ACC112 (cell line): ENCODE measurements at regions not wholly inside any gene's neighbourhood (a gene's known extent, or its start where the extent isn't known, plus 50 kb on each side); places are given as distances from the start of the nearest gene placed in this dataset.

Experiments used
- H2AFZ ChIP-seq: fragments of 200-600 bp; sonication (generic); one replicate; pipeline ENCODE4 v1.6.0; 2017; ENCODE audit warnings: antibody characterized with exemption, low read length; ENCODE audit not compliant: unreplicated experiment
- H3K27ac ChIP-seq: fragments of 200-600 bp; sonication (generic); 2 replicates; pipeline ENCODE4 v1.5.1; 2014; ENCODE audit warnings: low read depth, mild to moderate bottlenecking, antibody characterized with exemption, low read length, moderate library complexity
- H3K27me3 ChIP-seq: fragments of 200-600 bp; sonication (generic); 2 replicates; pipeline ENCODE4 v1.6.1; 2014; ENCODE audit warnings: mild to moderate bottlenecking, antibody characterized with exemption, low read length, moderate library complexity, mixed read lengths; ENCODE audit not compliant: insufficient read depth
- H3K36me3 ChIP-seq: fragments of 200-600 bp; sonication (generic); 2 replicates; pipeline ENCODE4 v1.6.1; 2016; ENCODE audit warnings: mild to moderate bottlenecking, antibody characterized with exemption, low read length, moderate library complexity, mixed read lengths; ENCODE audit not compliant: insufficient read depth
- H3K4me1 ChIP-seq: fragments of 200-600 bp; sonication (generic); one replicate; pipeline ENCODE4 v1.6.1; 2016; ENCODE audit warnings: low read length, mixed read lengths; ENCODE audit not compliant: insufficient read depth, unreplicated experiment, control insufficient read depth
- H3K4me3 ChIP-seq: fragments of 200-600 bp; sonication (generic); 2 replicates; pipeline ENCODE4 v1.5.1; 2014; ENCODE audit warnings: mild to moderate bottlenecking, low read depth, low read length
- H3K79me2 ChIP-seq: fragments of 200-600 bp; sonication (generic); one replicate; pipeline ENCODE4 v1.6.0; 2016; ENCODE audit warnings: low read length; ENCODE audit not compliant: control insufficient read depth, unreplicated experiment, insufficient read depth

DNA sequence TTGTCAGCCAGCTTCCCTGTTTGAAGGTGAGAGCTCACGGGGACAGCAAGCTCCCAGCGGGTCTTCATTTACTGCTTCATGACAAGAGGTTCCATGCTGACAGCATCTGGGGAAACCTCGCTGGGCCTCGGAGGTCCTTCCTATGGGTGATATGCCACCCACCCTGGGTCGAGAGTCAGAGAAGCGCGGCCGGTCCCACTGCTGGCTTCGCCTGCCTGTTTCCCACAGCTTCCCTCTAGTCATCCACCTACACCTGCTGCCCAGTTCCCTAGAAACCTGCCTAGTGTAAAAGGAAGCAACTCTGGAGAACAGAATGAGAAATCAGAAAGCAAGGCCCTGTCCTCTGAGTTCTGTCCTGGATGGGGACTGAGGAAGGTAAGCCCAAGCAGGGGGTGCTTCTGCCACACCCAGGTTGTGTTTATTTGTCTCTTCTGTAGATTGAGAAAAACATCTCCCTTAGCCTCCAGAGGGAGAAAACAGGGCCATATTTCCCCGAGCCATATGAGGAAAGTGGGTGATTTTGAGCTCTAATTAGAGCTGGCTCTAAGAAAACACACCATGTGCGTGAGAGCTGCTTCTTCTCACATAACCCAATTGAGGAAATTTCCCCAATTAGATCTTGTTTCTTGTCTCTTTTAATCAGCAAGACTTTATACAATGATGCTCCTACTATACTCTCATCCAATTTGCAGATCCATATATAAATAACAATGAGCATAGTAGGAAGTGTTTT, 504.3 kb downstream of the IRS2 start:
- Histone ChIP-seq H2AFZ (no peak overlapping the region), H3K4me1 (no peaks in the 10 kb centered on the region), H3K36me3 (no peaks in the 10 kb centered on the region), H3K27ac (no peak overlapping the region), H3K79me2 (no peaks in the 10 kb centered on the region), H3K4me3 (no peak overlapping the region), H3K27me3 (no peaks in the 10 kb centered on the region)

DNA sequence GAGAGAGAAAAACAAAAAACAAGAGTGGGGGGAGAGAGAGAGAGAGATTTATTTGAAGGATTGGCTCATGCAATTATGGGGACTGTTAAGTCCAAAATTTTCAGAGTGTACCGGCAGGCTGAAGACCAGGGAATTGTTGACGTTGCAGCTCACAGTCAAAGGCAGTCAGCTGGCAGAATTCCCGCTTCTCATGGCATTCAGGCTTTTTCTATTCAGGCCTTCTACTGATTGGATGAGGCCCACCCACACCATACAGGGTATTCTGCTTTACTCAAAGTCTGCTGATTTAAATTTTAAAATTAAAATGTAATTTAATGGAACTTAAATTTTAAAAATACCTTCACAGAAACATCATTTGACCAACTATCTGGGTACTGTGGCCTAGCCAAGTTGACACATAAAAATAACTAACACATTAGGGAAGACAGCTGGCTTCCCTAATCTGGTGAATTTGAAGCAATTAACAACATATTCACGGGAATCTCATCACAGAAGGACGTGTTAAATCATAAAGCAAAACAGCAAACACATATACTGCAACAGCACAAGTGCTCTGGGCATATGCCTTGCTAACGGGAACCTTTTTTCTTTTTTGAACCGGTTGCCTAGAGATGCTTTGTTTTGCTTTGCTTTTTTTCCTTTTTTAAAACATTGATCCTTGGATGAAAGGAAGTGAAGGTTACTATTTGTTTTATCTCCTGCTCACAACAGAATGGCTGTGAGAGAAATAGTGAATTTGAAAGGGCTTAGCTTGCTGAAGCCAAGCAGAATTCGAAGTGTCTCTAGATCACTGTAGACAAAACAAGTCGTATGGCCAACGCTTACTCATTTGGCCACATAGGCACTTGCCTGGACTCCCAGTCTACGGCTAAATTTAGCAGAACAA, 505.1 kb downstream of the IRS2 start:
- Histone ChIP-seq H3K79me2 (no peaks in the 10 kb centered on the region), H3K27ac (no peak overlapping the region), H3K36me3 (no peaks in the 10 kb centered on the region), H3K4me3 (no peak overlapping the region), H2AFZ (no peak overlapping the region), H3K4me1 (no peaks in the 10 kb centered on the region), H3K27me3 (no peaks in the 10 kb centered on the region)

DNA sequence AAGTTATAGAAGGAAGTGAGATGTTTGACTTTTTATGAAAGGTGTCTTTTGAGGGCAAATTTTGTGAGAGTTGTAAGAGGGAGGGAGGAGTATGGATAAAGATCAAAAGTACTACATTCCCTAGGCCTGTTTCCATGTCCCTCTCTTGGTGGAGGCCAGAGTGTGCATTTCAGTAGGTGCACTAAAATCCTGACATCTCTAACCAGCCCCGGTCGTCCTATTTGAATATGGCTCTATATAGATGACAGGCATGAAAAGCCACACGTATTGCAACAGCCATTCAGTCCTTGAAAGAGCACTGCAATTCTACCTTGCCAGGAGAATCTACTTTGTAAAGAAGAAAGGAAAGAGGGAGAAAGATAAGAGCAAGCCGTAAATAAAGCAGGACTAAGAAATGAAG, 510.1 kb downstream of the IRS2 start:
- no peak overlapping the region for H3K4me3 ChIP-seq
- H3K27ac ChIP-seq = peak overlapping the region; percentile 99; the same call in 1 of the 2 replicates
- no peaks in the 10 kb centered on the region for H3K36me3 ChIP-seq
- no peaks in the 10 kb centered on the region for H3K79me2 ChIP-seq
- peaks cover 37% of the 10 kb centered on the region for H3K4me1 ChIP-seq
- no peak overlapping the region for H2AFZ ChIP-seq
- no peaks in the 10 kb centered on the region for H3K27me3 ChIP-seq

DNA sequence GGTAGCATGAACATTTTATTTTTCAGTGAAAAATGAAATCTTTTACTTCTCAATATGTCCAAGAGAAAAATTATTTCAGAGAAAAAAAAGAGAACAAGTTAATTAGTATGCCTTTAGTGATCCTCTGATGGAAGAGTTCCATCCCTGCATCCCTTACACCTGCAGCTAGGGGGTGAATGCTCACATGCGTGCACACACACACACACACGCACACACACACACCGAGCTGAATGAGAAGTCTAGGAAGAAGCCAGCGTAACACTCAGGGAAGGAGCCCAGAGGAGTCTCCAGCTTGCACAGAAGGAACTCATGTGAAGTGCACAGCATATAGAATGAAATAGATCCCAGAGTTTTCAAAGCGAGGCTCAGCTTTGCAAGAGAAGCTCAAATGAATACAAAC, 510.5 kb downstream of the IRS2 start:
- peaks cover 37% of the 10 kb centered on the region for H3K4me1 ChIP-seq
- H3K27me3 ChIP-seq = no peaks in the 10 kb centered on the region
- H3K27ac ChIP-seq = peak overlapping the region; percentile 99; the same call in 1 of the 2 replicates

DNA sequence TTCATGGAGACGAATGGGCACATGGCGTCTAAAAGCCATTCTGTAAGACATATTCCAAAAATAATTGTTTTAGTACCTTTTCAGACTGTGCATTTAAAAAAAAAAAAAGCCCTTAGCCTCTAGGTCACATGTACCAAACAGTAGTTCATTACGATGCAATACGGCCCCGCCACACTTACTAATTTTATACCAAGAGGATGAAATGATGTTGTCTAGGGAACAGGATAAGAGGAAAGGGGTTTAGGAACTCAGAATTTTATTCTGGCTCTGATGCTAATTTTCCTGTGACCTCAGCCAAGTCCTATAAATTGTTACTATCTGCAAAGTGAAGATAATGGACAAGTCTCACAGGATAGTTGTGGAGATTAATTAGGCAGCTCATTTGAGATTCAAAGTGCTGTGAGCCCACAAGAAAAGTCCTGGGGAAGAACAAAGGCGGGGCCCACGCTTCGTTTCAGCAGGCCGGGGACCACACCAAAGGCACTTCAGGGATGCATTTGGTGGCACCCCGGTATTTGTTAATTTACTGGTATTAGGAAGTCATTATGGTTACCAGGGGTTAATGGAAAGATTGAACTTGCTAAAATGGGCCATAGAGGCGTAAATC, 511.1 kb downstream of the IRS2 start:
- Histone ChIP-seq H3K4me1 (peaks cover 37% of the 10 kb centered on the region), H2AFZ (no peak overlapping the region), H3K79me2 (no peaks in the 10 kb centered on the region), H3K27me3 (no peaks in the 10 kb centered on the region), H3K36me3 (no peaks in the 10 kb centered on the region), H3K27ac (peak overlapping the region; percentile 99), H3K4me3 (no peak overlapping the region)

More for the DNA sequence above, 510.5 kb downstream of the IRS2 start:
- H2AFZ ChIP-seq = no peak overlapping the region
- H3K79me2 ChIP-seq = no peaks in the 10 kb centered on the region
- H3K4me3 ChIP-seq = no peak overlapping the region
- H3K36me3 ChIP-seq = no peaks in the 10 kb centered on the region

DNA sequence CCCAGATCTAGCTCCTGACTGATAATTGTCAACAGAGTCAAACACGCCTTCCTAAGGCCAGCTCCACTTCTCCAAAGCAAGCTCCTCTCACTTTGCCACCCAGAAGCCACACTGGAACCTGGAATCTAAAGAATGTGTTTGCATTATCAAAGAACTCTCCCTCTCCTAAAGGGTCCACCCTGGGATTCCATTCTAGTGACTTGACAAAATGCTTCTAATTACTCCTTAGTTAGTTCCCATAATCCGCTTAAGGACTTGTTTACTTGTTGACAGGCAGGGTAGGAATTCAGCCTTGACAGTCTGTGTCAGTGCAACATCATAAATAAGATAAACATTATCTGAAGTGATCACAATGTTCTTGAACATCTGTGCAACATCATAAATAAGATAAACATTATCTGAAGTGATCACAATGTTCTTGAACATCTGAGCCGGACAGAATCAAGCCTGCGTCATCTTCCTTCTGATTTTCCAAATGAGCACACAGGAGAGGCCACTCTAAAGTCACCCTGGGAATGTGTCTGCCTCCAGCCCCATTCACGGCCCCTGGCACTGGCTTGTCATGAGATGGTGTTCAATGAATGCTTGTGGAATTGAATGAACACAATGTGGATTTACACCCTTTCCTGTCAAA, 512.1 kb downstream of the IRS2 start:
- Histone ChIP-seq H3K4me1 (peaks cover 37% of the 10 kb centered on the region), H3K4me3 (no peak overlapping the region), H3K36me3 (no peaks in the 10 kb centered on the region), H3K27ac (peak overlapping the region; percentile 99), H2AFZ (peak overlapping the region; percentile 40), H3K27me3 (no peaks in the 10 kb centered on the region), H3K79me2 (no peaks in the 10 kb centered on the region)

DNA sequence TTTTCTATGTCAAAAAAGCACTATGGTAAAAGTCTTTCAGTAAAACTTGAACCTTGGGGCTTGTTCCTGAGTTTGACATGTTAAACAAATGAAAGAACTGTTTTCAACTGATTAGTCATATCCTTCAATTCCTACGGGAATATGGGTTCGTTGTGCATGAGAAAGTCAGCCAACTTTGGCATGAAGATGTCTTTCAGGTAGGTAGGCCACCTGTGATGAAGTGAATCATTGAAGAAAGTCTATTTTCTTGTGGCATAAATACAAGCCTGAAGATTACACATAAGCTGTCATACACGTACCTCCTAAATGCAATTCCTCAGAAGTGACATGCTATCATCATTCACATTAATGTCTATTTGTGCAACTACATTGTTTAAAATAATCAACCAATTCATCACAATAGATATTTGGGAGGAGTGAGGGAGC, 513.0 kb downstream of the IRS2 start:
- Histone ChIP-seq H3K36me3 (no peaks in the 10 kb centered on the region), H3K4me1 (peaks cover 37% of the 10 kb centered on the region), H2AFZ (peak overlapping the region; percentile 8), H3K27ac (peak overlapping the region; percentile 99), H3K27me3 (no peaks in the 10 kb centered on the region), H3K4me3 (peak overlapping the region; percentile 33), H3K79me2 (no peaks in the 10 kb centered on the region)

DNA sequence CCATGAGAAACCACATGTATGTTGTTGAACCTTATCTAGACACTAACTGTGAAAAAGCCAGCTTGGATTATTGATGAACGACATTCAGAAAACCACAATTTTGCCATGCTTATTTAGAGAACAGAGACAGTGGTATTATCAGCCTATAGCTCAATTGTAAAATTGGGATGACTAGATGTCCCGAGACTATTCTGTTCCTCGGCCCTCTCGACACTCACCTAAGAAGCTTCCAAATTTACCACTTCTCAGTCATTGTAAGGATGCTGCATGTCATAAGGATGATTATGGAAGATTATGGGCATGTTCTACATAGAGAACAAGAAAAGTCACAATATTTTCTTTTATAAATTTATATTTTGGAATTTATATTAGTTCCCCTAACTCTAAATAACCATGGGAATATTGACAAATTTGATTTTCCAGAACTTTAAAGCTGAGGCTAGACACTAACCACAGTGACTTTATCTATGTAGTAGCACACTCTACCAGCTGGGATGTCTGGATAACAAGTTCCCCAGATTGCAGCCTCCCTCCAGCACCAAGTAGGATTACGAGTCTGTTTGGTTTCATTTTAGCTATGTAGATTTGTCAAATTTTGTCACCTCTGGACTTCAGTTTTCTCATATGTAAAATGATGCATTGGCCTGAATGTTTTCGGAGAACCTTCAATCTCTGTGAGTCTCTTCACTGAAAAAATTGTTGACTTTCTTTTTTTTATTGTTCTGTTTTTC, 513.6 kb downstream of the IRS2 start:
- Histone ChIP-seq H2AFZ (peak overlapping the region; percentile 8), H3K4me1 (peaks cover 37% of the 10 kb centered on the region), H3K27ac (peak overlapping the region; percentile 99), H3K36me3 (no peaks in the 10 kb centered on the region), H3K27me3 (no peaks in the 10 kb centered on the region), H3K79me2 (no peaks in the 10 kb centered on the region), H3K4me3 (peak overlapping the region; percentile 33; the same call in 1 of the 2 replicates)

DNA sequence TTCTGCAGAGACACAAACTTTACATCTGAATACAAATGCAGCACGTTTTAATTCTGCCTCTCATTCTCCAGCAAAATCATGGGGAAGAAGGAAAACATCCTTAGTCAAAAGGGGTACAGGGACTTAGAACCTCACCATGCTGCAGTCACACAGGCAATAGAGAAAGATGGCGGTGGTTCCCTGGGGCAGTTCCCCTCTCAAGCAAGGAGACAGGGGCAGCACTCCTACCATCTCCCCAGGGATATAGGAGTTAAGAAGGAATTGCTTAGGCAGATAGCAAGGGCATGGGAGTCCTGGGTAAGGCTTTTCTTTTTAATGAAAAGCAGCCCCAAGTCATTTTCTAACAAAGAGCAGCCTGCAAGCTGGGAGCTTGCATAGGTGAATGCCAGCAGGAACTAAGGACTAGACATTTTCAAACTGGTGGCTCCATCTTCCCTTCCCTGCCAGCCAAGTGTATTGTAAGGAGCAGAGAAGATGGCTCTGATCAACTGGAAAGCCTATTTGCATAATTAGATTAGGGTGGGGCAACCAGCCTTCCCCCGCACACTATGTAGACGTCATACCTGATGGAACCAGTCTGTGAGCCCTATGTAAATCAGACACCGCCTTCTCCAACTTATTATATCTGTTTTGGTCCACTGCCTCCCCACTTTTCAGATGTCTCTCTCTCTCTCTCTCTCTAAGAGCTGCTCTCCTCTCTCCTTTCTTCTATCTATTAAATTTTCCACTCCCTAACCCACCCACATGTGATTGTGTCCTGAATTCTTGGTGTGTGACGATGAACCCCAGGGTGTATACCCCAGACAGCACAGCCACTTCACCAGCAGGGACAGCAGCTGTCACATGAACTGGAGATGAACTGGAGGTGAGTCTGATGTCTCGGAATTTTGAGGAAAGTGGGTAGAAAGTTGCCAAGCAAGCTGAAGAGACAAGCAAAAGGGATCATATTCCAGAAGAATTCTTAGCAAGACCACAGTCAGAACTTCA, 514.5 kb downstream of the IRS2 start:
- Histone ChIP-seq H3K4me1 (peaks cover 37% of the 10 kb centered on the region), H3K36me3 (no peaks in the 10 kb centered on the region), H3K27me3 (no peaks in the 10 kb centered on the region), H3K4me3 (no peak overlapping the region), H2AFZ (no peak overlapping the region), H3K27ac (peak overlapping the region; percentile 99), H3K79me2 (no peaks in the 10 kb centered on the region)
